ENCODE measurements at regions not wholly inside any gene's neighbourhood (a gene's known extent, or its start where the extent isn't known, plus 50 kb on each side); places are given as distances from the start of the nearest gene placed in this dataset.

DNA sequence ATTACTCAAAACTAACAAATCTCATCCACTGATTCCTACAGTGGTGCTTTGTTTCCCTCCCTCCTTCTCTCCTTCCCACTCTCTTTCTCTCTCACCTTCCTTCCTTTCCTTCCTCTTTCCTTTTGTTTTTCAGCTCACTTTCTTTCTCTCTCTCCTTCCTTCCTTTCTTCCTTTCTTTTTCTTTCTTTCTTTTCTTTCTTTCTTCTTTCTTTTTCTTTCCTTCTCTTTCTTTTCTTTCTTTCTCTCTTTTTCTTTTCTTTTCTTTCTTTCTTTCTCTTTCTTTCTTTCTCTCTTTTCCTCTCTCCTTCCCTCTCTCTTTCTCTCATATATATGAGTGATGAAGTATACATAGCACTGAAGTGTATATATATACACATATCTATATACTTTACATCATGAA is 241.4 kb downstream of the CENPW start:
- TF ChIP-seq, protein P1, sequence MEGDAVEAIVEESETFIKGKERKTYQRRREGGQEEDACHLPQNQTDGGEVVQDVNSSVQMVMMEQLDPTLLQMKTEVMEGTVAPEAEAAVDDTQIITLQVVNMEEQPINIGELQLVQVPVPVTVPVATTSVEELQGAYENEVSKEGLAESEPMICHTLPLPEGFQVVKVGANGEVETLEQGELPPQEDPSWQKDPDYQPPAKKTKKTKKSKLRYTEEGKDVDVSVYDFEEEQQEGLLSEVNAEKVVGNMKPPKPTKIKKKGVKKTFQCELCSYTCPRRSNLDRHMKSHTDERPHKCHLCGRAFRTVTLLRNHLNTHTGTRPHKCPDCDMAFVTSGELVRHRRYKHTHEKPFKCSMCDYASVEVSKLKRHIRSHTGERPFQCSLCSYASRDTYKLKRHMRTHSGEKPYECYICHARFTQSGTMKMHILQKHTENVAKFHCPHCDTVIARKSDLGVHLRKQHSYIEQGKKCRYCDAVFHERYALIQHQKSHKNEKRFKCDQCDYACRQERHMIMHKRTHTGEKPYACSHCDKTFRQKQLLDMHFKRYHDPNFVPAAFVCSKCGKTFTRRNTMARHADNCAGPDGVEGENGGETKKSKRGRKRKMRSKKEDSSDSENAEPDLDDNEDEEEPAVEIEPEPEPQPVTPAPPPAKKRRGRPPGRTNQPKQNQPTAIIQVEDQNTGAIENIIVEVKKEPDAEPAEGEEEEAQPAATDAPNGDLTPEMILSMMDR (IDR thresholded peaks at IDR 0.05; ENCODE audit: low read depth, low read length): no peak
- H3K4me3 ChIP-seq (ENCODE audit: low read depth, low read length): no peak overlapping the region

DNA sequence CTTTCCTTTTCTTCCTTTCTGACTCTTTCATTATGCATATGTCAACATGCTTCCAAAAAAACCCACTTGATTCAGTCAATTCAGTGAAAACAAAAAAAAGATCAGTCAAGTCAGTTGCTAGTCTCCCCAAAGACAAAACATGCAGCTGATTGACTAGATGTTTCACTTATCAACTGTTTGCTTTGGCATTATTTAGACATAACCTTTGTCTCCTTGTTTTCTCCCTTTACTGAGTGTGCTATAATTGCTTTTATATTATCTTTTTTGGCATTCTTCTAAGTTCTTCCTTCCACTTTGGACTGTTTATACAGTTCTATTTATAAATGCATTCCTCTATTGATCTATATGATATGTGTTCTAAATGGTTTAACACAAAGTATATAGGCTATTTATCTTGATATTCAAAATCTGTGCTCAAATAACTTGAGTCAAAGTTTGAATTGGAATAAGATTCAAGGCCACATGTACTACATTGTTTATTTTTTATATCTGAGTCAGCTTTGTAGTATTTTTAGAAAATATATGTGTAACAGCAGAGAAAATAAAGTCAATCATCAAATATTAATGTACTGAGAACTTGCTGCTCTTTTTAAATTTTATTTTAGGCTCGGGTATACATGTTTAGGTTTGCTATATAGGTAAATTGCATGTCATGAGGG is 260.5 kb downstream of the CENPW start:
- TF ChIP-seq, protein P1 (IDR thresholded peaks at IDR 0.05; ENCODE audit: low read depth, low read length): no peak

GRCh38 chr6:126603410-126603809 is 263.5 kb downstream of the CENPW start:
- H3K4me3 ChIP-seq (ENCODE audit: low read depth, low read length): no peak overlapping the region
- TF ChIP-seq, protein P1 (IDR thresholded peaks at IDR 0.05; ENCODE audit: low read depth, low read length): no peak

More for the DNA sequence above, 260.5 kb downstream of the CENPW start:
- H3K4me3 ChIP-seq (ENCODE audit: low read depth, low read length): no peak overlapping the region

DNA sequence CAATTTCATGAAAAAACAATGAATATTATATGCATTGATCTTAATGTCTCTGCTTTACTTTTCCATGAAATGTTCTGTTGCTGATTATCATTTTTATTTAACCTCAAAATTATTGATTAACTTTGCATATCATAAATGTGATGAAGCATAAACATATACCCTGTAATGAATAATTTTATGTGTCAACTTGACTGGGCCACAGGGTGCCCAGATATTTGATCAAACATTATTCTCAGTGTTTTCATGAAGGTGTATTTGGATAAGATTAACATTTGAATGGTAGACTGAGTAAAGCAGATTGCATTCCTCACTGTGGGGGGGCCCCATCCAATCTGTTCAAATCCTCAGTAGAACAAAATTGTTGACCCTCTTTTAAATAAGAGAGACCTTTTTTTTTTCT is 265.2 kb downstream of the CENPW start:
- no peak overlapping the region for H3K4me3 ChIP-seq (ENCODE audit: low read depth, low read length)
- TF ChIP-seq, protein P1 (IDR thresholded peaks at IDR 0.05; ENCODE audit: low read depth, low read length): no peak

DNA sequence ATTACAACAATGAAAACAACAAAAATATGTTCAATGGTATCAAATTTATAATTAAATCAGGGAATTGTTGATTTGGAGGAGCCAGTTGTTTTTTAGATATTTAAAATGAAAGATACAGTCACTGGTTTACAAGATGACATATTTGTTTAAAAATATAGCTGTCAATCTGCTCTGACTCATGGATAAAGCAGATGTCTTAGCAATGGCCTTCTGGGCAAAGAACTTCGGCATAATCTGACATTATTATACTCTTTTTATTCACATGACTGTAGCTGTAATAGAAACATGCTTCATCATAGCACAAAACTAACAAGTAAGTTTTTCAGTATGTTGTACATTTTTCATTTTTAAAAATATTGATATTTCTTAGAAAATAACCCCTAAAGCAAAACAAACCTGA is 267.4 kb downstream of the CENPW start:
- H3K4me3 ChIP-seq (ENCODE audit: low read depth, low read length): no peak overlapping the region
- TF ChIP-seq, protein P1 (IDR thresholded peaks at IDR 0.05; ENCODE audit: low read depth, low read length): no peak

- no peak overlapping the region for H3K4me3 ChIP-seq (ENCODE audit: low read depth, low read length)
- TF ChIP-seq, protein P1 (IDR thresholded peaks at IDR 0.05; ENCODE audit: low read depth, low read length): no peak
Measured at GRCh38 chr6:126608681-126609080, 268.8 kb downstream of the CENPW start.

DNA sequence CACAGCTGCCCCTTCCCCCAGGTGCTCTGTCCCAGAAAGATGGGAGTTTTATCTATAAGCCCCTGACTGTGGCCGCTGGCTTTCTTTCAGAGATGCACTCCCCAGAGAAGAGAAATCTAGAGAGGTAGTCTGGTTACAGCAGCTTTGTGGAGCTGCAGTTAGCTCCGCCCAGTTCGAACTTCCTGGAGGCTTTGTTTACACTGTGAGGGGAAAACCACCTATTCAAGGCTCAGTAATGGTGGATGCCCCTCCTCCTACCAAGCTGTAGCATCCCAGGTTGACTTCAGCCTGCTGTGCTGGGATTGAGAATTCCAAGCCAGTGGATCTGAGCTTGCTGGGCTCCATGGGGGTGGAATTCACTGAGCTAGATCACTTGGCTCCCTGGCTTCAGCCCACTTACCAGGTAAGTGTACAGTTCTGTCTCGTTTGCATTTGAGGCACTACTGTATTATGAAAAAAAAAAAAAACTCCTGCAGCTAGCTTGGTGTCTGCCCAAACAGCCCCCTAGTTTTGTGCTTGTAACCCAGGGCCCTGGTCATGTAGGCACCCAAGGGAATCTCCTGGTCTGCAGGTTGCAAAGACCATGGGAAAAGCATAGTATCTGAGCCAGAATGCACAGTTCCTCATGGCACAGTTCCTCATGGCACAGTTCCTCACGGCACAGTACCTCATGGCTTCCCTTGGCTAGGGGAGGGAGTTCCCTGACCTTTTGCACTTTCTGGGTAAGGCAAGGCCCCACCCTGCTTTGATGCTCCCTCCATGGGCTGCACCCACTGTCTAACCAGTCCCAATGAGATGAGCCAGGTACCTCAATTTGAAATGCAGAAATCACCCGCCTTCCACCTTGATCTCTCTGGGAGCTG is 275.0 kb downstream of the CENPW start:
- TF ChIP-seq, protein P1 (IDR thresholded peaks at IDR 0.05; ENCODE audit: low read depth, low read length): no peak
- H3K4me3 ChIP-seq (ENCODE audit: low read depth, low read length): no peak overlapping the region
